HG03066 (cell line): ENCODE measurements at regions not wholly inside any gene's neighbourhood (a gene's known extent, or its start where the extent isn't known, plus 50 kb on each side); places are given as distances from the start of the nearest gene placed in this dataset.

Experiments used
- ATAC-seq: cut with Tn5 transposase; IDR thresholded peaks from one replicate; pipeline ENCODE4 v1.9.1; 2021; ENCODE audit warnings: low read depth; ENCODE audit not compliant: unreplicated experiment

- no peak for ATAC-seq
Observed at GRCh38 chr1:204818998-204819397, 51.7 kb upstream of the NFASC start.

GRCh38 chr1:204819495-204819894, 51.2 kb upstream of the NFASC start:
- no peak for ATAC-seq
